ENCODE measurements at regions not wholly inside any gene's neighbourhood (a gene's known extent, or its start where the extent isn't known, plus 50 kb on each side); places are given as distances from the start of the nearest gene placed in this dataset.

GRCh38 chr11:37830529-37830928 is 1232.5 kb upstream of the RAG2 start:
- CTCF ChIA-PET = no interaction called here
- H3K27ac Mint-ChIP-seq (ENCODE audit: unreplicated experiment) = no peak overlapping the region
- no peak for TF ChIP-seq CTCF (IDR thresholded peaks at IDR 0.05; ENCODE audit: unreplicated experiment)
- H3K36me3 Mint-ChIP-seq (ENCODE audit: insufficient read depth, unreplicated experiment) = no peaks in the 10 kb centered on the region
- intact Hi-C loops (cut with micrococcal nuclease; ENCODE audit: unreplicated experiment) = no loop called here
- H3K27me3 Mint-ChIP-seq (ENCODE audit: unreplicated experiment) = no peaks in the 10 kb centered on the region
- H3K9me3 Mint-ChIP-seq (ENCODE audit: low read depth, unreplicated experiment) = no peaks in the 10 kb centered on the region
- no peak for DNase-seq
- BruUV-seq (replicated peaks) = no TSS peak
- no peaks in the 10 kb centered on the region for H3K4me1 Mint-ChIP-seq (ENCODE audit: low read depth, unreplicated experiment)
- no peak overlapping the region for H3K4me3 Mint-ChIP-seq (ENCODE audit: low read depth, unreplicated experiment)

GRCh38 chr11:37817727-37818270 is 1219.8 kb upstream of the RAG2 start:
- intact Hi-C loops (cut with micrococcal nuclease; ENCODE audit: unreplicated experiment) = no loop called here
- H3K4me3 Mint-ChIP-seq (ENCODE audit: low read depth, unreplicated experiment) = no peak overlapping the region

GRCh38 chr11:37812281-37812880 is 1214.3 kb upstream of the RAG2 start:
- intact Hi-C loops (cut with micrococcal nuclease; ENCODE audit: unreplicated experiment) = no loop called here
- BruUV-seq (replicated peaks) = no TSS peak
- Mint-ChIP-seq H3K9me3 (ENCODE audit: low read depth, unreplicated experiment) (peaks cover 4% of the 10 kb centered on the region), H3K4me1 (ENCODE audit: low read depth, unreplicated experiment) (no peaks in the 10 kb centered on the region), H3K4me3 (ENCODE audit: low read depth, unreplicated experiment) (no peak overlapping the region), H3K27me3 (ENCODE audit: unreplicated experiment) (no peaks in the 10 kb centered on the region), H3K36me3 (ENCODE audit: insufficient read depth, unreplicated experiment) (no peaks in the 10 kb centered on the region), H3K27ac (ENCODE audit: unreplicated experiment) (no peak overlapping the region)
- no peak for DNase-seq
- CTCF ChIA-PET = no interaction called here
- TF ChIP-seq CTCF (IDR thresholded peaks at IDR 0.05; ENCODE audit: unreplicated experiment) = no peak

More at GRCh38 chr11:37817727-37818270, 1219.8 kb upstream of the RAG2 start:
- H3K27ac Mint-ChIP-seq (ENCODE audit: unreplicated experiment) = no peak overlapping the region
- no peak for DNase-seq
- no peaks in the 10 kb centered on the region for H3K27me3 Mint-ChIP-seq (ENCODE audit: unreplicated experiment)
- TF ChIP-seq CTCF (IDR thresholded peaks at IDR 0.05; ENCODE audit: unreplicated experiment) = no peak
- peaks cover 7% of the 10 kb centered on the region for H3K9me3 Mint-ChIP-seq (ENCODE audit: low read depth, unreplicated experiment)
- CTCF ChIA-PET = no interaction called here
- no peaks in the 10 kb centered on the region for H3K4me1 Mint-ChIP-seq (ENCODE audit: low read depth, unreplicated experiment)
- no peaks in the 10 kb centered on the region for H3K36me3 Mint-ChIP-seq (ENCODE audit: insufficient read depth, unreplicated experiment)
- BruUV-seq (replicated peaks) = no TSS peak

DNA sequence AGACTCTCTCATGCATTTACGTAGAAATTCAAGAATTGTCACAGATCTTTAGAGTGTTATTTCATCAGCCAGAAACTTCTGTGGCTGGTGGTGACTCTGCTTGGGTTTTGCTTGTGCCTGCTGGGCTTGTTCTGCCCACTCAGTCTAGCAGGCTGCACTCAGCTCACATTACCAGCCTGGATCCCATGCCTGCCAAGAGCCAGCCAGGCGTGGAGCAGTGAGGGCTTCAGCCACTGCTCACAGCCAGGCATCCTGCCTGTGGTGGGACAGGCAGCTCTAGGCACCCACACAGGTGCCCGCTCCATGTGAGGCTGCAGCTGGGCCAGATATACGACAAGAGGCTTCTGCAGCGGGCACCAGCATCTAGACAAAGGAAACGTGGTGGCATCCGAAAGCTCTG is 1213.3 kb upstream of the RAG2 start:
- TF ChIP-seq CTCF (IDR thresholded peaks at IDR 0.05; ENCODE audit: unreplicated experiment) = no peak
- intact Hi-C loops (cut with micrococcal nuclease; ENCODE audit: unreplicated experiment) = no loop called here
- no peaks in the 10 kb centered on the region for H3K27me3 Mint-ChIP-seq (ENCODE audit: unreplicated experiment)
- BruUV-seq (replicated peaks) = no TSS peak
- H3K4me3 Mint-ChIP-seq (ENCODE audit: low read depth, unreplicated experiment) = no peak overlapping the region
- H3K36me3 Mint-ChIP-seq (ENCODE audit: insufficient read depth, unreplicated experiment) = no peaks in the 10 kb centered on the region
- H3K9me3 Mint-ChIP-seq (ENCODE audit: low read depth, unreplicated experiment) = peaks cover 2% of the 10 kb centered on the region
- H3K4me1 Mint-ChIP-seq (ENCODE audit: low read depth, unreplicated experiment) = no peaks in the 10 kb centered on the region
- CTCF ChIA-PET = no interaction called here
- no peak overlapping the region for H3K27ac Mint-ChIP-seq (ENCODE audit: unreplicated experiment)
- no peak for DNase-seq

Measured in Calu3 (cell line).